ENCODE measurements at regions not wholly inside any gene's neighbourhood (a gene's known extent, or its start where the extent isn't known, plus 50 kb on each side); places are given as distances from the start of the nearest gene placed in this dataset.

DNA sequence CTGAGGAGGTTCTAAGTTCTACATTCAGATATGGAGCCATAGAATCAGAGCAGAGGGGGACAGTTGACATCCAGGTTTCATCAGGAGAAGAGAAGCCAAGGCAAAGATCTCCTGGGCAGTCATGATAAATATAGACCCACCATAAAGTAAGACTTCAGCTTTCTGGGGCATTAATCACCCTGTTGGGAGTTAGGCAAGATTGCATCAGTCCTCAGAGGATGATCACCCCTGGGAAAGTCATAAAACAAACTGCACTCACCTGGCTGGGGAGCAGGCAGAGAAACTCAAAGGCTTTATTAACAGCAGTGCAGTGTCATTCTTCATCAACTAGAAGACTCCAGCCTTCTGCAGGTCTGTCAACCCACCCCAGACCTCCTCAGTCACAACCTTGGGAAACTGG, 301.3 kb upstream of the JARID2 start:
- no peak for DNase-seq (ENCODE audit: low spot score)

DNA sequence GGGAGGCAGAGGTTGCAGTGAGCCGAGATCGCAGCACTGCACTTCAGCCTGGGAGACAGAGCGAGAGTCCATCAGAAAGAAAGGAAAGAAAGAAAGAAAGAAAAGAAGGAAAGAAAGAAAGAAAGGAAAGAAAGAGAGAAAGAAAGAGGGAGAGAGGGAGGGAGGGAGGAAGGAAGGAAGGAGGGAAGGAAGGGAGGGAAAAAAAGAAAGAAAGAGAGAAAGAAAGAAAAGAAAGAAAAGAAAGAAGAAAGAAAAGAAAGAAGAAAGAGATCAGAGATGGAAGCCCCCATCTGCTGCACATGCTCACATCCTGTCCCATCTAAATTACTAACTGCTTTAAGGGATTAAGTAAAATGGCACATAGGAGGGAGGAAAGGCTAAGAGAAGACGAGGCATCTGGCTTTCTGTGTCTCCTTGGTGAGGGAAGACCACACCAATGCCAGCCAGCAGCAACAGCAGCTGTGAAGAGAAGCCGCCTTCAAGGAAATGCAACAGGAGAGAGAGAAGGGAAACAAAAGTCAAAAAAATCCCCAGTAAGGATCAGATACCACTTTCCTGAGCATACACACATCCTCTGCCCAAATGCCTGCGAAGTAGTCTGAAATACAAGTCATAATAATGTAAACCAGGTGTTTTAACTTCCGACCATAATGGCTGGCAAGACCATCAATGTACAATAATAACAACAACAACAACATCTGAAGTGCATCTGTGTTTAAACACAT, 300.2 kb upstream of the JARID2 start:
- DNase-seq (ENCODE audit: low spot score), result no peak

DNA sequence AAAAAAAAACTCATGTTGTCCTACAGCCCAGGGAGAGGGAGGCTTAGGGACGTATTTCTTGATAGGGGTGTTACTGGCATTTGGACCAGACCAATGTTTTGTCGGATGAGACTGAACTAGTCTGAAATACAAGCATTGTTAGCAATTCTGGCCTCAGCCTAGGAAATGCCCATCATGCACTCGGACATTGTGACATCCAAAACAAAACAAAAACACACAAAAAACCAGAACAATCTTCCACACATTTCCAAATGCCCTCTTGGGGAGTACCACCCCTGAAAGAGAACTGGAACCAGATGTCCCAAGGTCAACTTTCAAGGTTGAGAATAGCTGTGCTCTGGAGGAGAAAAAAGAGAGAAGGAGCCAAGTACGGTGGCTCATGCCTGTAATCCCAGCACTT, 299.1 kb upstream of the JARID2 start:
- DNase-seq (ENCODE audit: low spot score), result no peak

DNA sequence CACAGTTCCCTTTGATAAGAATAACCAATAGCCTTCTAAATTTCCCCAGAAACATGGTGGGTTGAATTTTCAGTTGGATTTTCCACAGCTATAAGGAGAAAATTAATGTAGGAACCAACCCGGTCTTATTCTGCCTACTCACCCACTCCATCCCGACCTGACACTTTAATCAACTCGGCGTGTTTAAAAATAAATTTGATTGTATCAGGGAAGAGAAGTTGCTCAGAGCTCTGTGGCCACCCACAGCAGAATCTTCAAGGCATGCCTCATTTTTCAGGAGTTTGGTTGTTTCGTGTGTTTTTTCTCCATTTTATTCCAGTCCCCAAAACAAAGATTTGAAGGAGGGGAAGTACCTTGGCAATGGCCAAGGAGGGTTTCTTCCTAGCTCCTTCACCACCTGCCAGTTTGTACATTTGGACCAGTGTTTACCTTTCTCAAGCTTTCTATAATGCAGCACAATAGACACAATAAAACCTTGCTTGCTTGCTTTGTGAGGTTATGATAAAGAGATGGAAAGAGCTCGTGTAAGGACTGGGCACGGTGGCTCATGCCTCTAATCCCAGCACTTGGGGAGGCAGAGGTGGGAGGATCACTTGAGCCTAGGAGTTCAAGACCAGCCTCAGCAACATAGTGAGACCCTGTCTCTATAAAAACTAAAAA, 297.2 kb upstream of the JARID2 start:
- no peak for DNase-seq (ENCODE audit: low spot score)

DNA sequence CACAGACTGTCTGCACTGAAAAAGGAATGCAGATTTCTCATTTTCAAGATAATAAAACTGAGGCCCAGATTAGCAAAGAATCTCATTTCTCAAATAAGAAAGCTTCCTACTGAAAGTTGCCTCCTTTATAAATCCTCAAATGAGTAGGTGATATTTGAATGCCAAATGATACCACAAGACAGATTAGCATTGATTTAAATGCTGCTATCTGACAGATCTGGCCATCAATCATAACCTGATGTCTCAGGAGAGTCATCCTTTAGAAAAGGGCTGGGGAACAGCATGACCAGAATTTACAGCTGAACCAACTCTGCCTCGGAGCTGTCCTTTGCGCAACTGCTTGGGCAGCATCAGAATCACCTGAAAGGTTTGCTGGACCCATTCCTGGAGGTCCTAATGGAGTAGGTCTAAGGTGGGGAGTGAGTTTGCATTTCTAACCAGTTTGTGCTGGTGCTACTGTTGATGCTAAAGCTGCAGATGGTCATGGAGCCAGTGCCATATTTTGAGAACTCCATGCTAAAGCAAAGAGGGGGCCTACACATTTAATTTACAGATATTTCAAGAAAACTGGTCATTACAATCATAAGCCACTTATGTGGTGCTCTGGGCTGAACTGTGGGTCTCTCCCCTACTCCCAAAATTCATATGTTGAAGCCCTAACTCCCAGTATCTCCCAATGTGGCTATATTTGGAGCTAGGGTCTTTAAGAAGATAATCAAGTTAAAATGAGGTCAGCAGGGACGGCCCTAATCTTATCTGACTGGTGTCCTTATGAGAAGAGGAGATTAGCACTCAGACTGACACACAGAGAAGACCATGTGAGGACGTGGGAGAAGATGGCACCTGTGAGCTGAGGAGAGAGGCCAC, 295.5 kb upstream of the JARID2 start:
- DNase-seq (ENCODE audit: low spot score), result no peak

DNA sequence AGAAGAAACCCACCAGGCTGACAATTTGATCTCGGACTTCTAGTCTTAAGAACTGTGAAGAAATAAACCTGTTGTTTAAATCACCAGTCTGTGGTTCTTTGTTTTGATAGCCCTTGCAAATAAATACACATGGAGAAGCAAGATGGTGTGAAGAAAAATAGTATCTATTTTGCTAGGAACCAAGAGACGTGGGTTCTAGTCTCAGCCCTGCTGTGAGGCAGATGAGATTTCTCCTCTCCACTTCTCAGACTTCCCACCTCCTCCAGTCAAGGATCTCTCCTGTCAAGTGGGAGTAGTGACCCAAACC, 294.9 kb upstream of the JARID2 start:
- no peak for DNase-seq (ENCODE audit: low spot score)

DNA sequence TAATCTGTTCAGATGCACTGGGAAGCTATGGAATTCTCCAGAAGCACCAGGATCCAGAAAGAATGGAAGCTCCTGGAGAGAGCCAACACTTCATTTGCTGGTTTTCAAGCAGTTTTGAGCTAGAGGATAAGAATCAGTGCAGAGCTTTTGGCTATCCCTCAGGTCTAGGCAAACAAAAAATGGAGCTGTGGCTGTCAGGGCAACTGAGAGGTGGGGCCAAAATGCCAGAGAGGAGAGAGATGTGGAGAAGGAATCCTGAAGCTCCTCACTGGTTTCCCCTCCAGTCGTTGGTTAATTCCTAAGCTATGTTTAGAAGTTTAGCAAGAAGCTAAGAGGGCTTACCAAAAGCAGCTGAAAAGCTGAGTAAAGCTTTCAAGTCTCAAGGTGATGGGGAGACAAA, 294.2 kb upstream of the JARID2 start:
- no peak for DNase-seq (ENCODE audit: low spot score)

DNA sequence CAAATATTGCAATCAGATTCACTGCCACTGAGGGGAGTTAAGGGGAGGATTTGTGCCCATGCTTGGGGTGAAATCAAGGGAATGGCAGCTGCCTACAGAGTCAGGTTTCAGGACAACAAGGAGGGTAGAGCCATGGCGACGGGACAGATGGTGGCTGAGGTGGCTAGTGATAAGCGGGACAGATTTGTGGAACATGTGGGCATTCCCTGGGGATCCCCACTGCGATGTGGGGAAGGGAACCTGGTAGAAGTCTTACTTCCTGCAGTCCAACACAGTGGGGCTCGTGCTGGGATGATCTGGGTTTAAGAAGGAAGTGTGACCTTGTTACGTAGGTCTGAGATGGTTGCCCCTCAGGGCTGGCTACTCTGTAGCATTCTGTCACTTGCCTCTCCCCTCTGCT, 292.0 kb upstream of the JARID2 start:
- DNase-seq (ENCODE audit: low spot score), result no peak

DNA sequence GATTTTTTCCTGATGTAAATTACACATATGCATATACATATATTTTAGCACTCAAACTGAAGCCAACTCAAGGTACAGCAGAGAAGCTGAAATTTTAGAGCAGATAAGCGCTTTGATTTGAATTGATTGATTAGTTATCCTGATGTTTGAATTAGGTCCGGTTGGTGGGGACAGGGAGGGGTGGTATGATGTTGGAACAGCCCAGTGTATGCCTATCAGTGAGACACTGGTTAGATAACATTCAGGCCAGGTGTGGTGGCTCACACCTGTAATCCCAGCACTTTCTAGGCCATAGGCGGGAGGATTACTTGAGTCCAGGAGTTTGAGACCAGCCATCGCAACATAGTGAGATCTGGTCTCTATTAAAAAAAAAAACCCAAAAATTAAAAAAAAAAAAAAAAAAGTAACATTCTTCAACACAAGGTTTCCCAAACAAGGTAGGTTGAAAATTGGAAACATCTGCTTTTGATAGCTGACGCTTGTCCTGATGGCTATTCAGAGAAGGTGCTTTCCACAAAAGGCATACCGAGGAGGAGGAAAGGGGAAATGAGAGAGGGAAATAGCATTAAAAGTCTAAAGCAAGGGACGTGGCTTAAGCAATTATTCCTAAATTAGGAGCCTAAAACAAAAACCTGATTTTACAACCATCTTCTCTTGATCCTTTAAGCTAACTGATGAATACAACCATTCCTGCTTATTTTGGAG, 288.4 kb upstream of the JARID2 start:
- no peak for DNase-seq (ENCODE audit: low spot score)

DNA sequence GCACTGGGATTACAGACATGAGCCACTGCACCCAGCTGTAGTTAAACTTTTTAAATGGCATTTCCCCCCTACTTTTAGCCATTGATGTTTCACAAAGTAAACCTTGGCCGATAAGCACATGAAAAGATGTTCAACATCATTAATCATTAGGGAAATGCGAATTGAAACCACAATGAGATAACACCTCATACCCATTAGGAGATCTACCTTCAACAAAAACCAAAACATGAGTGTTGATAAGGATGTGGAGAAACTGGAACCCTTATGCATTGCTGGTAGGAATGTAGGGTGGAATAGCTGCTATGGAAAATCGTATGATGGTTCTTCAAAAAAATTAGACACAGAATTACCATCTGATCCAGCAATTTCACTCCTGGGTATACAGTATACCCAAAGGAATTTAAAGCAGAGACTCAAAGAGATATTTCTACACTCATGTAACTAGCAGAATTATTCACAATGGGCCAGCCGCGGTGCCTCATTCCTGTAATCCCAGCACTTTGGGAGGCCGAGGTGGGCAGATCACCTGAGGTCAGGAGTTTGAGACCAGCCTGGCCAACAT, 286.5 kb upstream of the JARID2 start:
- no peak for DNase-seq (ENCODE audit: low spot score)

DNA sequence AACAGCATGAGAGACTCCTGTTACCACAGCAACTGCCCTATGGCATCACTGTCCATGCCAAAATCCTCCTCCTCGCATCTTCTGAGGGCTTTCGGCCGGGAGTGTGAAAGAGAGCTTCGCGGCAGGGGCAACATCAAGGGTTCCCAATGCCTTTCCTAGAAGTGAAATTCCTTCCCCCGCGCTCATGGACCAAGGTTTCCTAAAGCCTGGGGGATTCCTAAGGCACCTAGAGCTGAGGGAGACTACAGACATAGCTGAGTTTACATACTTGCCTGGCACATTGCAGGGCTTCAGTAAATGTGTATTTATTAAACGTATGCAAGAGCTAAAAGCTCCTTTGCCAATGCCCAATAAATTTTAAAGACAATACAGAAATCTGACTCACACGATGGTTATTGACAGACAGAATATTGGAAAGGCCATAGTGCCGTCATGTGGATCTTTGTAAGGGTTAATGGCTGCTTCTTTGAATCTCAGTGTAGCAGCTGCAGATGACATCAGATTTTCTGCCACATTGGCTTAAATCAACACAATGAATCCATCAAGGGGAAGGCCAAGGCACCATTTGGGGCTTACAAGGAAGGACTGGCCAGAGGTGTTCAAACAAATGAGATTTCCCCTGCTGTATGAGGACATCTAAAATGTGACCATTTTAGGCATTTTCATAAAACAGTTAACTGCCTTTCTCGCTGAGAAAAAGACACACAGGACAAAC, 281.2 kb upstream of the JARID2 start:
- no peak for DNase-seq (ENCODE audit: low spot score)

DNA sequence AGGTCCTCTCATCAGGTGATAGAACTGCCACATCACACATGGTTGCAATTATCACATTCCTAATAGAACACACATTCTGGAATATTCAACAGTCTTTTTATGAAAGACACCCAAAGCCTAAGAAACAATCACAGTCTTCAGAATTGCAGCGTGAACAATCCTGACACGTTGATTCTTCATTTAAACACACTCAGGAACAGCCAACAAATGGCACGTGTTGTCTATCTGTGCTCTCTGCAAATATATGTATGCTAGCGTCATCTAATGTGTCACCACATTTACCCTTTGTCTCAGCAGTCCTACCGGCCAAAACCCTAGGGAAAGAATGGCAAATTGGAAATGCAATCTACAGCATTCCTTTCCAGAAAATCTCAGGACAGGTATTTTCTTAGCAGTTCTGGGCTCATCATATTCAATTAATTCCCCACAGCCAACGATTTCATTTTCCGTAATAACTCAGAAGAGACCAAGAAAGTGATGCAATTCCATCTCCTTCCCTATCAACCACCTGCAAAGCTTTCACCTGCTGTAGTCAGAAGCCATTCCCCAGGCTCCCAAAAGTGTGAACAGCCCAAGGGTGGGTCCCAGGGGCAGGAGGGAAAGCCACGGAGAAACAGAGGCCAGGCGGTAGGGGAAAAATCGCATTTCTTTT, 280.3 kb upstream of the JARID2 start:
- DNase-seq (ENCODE audit: low spot score), result no peak

DNA sequence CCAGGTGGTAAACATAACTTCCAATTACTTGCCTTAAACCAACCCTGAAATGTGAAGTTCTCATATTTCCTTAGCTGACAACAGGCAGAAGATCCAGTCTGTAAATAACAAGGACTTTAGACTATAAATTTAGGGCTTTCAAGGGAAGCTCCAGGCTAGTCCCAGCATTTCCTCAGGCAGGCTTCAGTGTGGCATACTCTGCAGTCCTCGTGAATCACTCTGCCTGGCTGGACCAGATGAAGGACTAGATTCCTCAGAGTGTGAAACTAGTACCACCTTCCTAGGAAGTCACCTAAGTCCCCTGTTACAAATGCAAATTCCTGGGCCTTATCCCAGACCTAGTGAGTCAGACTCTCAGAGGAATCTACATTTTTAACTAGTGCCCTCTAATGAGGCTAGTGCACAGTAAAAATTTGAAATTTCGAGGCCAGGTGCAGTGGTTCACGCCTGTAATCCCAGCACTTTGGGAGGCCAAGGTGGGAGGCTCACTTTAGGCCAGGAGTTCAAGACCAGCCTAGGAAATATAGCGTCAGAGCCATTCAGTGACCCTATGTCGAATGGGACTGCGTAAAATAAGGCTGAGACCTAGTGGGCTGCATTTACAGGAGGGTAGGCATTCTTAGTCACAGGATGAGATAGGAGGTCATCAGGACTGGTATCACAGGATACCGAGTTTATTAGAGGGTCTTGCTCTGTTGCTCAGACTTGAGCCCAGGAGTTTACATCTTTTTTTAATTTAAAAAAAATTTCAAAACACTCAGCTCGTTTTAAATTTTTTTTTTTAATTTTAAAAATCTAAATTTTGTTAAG, 279.6 kb upstream of the JARID2 start:
- no peak for DNase-seq (ENCODE audit: low spot score)

DNA sequence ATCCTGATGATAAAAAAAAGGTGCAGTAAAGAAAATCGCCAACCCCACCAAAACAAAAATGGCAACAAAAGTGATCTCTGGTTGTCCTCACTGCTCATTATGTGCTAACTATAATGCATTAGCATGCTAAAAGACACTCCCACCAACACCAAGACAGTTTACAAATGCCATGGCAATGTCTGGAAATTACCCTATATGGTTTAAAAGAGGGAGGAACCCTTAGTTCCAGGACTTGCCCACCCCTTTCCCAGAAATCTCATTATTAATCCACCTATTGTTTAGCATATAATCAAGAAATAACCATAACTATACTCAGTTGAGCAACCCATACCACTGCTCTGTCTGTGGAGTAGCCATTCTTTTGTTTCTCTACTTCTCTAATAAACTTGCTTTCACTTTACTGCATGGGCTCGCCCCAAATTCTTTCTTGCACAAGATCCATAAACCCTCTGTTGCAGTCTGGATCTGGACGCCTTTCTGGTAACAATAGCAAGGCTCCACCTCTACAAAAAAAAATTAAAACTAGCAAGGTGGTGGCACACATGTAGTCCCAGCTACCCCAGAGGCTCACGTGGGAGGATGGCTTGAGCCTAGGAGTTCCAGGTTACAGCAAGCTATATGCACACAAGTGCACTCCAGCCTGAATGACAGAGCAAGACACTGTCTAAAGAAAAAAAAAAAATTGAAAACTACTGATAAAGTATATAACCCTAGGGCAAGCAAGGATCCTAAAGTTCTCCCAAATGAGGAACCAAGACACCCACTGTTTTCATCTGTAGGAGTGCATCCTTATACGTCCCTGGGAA, 278.8 kb upstream of the JARID2 start:
- no peak for DNase-seq (ENCODE audit: low spot score)

DNA sequence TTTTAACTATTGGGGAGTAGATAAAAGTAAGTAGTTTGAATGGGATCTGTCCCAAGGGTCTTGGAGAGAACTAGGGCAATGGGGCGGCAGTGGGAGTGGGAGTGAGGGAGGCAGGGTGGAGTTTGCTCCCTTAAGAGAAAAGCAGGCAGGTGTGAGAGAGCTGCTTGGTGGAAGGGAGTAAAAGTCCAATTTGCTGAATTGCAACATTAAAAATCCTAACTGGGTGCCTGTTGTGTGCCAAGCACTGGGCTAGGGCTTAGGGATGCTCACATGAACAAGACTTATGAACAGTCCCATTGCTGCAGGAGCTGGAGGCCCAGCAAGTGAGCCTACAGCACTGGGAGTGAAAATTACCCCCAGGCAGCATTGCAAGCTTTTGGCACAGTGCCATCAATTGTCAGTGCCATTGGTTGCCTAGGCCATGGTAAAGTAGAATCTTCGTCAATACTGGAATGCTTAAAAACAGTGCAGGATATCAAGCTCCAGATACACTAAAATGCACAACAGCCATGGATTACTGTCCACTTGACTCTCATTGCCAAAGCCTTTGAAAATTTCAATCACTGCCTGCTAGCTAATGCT, 277.7 kb upstream of the JARID2 start:
- DNase-seq (ENCODE audit: low spot score), result no peak

DNA sequence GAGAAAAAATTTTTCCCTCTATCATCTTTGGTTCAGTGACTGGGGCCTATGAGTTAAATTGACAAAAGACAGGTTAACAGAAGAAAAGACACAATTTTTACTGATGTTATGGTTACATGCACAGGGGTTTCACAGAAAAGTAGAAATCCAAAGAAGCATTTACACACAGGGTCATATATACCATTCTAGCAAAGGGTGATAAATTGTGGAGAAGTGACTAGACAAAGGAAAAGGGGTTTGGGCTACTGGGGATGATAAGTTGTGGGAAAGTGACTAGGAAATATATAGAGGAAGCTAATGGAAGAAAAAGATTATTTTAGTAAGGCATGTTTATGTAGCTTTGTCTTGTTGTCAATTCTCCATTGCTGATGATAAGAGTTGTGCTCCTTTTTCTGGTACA, 276.7 kb upstream of the JARID2 start:
- DNase-seq (ENCODE audit: low spot score), result no peak

DNA sequence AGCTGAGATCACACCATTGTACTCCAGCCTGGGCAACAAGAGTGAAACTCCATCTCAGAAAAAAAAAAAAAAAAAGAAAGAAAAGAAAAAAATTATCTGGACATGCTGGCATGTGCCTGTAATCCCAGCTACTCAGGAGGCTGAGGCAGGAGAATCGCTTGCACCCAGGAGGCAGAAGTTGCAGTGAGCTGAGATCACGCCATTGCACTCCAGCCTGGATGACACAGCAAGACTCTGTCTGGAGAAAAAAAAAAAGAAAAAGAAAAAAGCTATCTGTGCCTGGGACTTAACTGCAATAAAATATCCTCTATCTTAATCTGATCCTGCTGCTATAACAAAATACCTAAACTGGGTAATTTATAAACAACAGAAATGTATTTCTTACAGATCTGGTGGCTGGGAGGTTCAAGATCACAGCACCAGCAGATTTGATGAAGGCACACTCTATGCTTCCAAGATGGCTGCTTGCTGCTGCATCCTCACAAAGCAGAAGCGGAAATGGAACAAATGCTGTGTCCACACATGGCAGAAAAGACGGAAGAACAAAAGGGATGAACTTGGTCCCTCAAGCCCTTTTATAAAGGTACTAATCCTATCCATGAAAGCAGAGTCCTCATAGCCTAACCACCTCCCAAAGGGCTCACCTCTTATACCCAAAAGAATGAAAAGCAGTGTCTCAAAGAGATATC, 273.3 kb upstream of the JARID2 start:
- DNase-seq (ENCODE audit: low spot score), result no peak

DNA sequence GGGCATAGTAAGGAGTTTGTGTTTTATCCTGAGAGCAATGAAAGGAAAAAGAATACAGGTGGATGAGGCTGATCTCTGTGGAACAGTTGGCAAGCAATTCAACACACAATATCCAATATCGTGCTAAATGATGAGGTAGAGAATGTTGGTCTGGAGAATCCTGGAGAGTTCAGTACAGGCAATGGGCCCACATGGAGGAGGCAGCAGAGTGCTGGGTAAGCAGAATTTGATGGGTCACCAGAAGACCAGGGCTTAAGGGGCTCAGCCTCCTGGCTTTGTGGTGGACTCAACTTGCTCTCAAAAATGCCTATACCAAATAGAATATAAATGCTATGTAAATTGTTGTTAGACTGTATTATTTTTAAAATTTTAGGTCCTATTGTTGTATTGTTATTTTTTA, 271.5 kb upstream of the JARID2 start:
- DNase-seq (ENCODE audit: low spot score), result no peak

Data from CD4-positive, alpha-beta T cell treated with Interleukin-2 at 100 ng/mL for 4 hours (primary cell).